ENCODE measurements at regions not wholly inside any gene's neighbourhood (a gene's known extent, or its start where the extent isn't known, plus 50 kb on each side); places are given as distances from the start of the nearest gene placed in this dataset.

DNA sequence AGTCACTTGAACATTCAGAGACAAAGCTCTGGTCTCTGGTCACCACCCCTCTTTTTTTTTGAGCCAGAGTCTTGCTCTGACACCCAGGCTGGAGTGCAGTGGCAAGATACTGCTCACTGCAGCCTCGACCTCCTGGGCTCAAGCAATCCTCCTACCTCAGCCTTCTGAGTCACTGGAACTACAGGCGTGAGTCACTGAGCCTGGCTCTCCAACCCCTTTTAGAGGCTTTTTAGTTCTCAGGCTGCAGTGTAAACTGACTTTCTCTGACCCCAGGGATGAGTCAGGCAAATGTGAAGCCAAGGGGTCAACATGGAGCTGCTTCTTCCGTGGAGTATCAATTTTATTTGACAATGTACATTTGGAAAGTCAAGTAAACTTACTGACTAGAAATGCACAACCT is 229.2 kb downstream of the PTTG2 start:
- no peak for DNase-seq (ENCODE audit: low read depth)

DNA sequence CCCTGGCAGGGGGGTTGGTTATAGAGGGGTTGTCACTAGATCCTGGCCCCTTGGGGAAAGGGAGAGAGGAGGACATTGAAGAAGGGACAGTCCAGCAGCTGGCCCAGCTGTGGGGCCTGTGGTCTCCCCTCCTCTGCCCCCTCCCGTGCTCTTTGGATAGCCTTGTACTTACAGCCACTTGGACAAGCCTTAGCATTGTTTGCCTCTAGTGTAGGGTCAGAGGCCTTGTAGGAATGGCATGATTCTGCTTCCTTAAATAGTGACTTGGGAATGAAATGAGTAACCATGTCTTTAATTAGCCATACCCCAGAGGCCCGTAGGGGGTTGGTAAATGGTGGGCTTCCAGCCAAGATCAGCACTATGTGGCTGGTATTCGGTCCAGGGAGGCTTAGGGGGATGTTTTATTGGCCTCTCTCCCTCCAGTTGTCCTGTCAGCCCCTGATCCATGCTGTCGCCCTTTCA is 230.6 kb downstream of the PTTG2 start:
- DNase-seq (ENCODE audit: low read depth), result no peak

DNA sequence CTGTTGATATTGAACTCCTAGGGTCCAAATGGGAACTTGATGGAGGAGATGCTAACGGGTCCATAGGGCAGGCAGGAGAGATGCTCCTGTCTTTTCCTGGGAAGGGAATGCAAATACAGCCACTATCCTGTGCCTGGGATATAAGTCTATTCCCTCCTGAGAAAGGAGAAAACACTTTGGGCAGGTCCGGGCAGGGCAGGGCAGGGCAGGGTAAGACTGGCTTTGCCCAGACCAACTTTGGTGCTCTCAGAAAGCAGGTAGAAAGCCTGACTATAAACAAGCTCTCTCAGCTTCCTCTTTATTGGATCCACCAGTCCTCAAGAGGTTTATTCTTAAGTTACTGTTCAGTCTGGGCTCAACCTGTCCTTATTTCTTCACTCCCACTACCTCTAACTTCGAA is 232.3 kb downstream of the PTTG2 start:
- DNase-seq (ENCODE audit: low read depth), result no peak

DNA sequence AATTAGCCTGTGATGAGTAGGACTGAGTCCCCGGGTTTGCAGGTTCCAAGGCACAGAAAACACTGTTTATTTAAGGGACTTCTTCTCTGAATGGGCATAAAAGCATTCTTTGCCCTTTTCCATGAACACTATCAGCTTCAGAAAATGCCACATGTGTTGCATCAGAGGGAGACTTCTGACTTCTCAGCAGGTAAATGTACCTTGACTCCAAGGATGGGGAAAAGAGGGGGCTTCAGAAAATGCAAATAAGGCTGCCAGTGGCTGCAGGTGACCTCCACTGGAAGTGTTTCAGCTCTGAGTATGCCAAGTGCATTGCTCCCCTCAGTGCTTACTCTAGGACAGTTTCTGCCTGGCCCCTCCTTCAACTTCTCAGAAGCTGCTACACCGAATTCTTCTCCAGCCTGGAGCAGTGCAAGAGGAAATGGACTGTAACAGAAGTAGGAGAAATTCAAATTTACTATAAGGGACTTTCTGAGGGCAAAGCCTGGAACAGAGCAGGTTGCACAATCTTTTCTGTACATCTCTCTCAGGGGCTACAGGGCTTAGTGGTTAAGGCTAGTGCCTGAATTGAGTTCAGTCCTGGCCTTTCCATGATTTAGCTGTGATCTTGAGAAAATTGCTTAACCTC is 233.2 kb downstream of the PTTG2 start:
- DNase-seq (ENCODE audit: low read depth), result no peak

DNA sequence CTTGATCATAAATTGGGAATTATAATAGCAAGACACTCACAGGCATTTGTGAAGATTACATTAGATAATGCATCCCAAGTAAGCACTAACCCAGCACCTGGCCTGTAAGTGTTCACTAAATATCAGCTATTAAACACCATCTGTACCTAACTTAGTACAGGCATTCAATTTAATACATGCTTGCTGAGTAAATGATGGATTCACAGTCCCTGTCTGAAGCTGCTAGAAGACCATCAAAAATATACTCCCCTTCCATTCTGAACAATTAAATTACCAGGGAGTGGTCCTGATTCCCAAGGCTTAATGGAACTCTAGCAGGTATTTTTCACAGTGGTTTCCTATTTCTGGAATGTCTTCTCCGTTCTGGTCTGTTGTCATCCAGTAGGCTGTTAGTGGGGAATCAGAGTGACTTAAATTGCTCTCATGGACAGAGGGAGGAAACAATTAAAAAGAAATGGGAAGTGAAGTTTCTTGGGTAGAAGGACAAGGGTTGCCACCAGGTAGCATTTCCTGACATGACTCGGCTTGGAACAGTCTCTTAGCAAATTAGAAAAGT is 233.9 kb downstream of the PTTG2 start:
- no peak for DNase-seq (ENCODE audit: low read depth)

DNA sequence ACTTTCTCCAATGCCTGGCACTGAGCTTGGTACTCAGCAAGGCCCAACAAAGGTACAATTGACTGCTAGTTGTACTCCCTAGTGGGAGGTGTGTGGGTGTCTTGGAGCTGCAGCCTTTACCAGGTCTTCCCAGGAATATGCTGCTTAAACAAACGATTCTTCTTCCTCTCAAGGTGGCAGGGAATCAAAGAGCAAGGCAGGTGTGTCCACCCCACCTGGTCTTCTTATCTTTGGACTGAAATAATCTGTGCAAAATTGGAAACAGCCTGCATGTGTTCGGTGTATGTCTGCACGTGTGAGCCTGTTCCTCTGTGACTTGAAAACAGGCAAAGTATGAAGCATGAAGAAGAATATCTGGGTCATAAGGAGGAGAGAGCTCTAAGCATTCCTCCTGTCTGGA is 235.3 kb downstream of the PTTG2 start:
- DNase-seq (ENCODE audit: low read depth), result no peak

DNA sequence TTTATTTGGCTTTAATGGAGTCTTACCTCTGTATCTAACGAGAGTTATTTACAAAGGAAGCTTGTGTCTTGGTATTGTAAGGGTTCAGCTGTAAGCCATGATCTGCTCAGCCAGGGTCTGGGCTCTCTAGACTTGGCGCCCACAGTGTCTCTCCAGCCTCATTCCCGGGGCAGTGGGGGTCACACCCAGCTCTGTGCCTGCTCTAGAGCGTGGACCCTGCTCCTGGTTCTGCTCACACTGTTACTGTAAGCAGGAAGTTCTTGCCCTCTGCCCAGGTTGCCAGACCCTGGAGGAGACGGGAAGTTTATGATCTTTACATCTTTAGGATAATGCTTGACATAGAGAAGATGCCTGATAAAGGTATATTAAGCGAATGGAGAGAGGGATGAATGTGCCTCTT is 235.7 kb downstream of the PTTG2 start:
- DNase-seq (ENCODE audit: low read depth), result no peak

DNA sequence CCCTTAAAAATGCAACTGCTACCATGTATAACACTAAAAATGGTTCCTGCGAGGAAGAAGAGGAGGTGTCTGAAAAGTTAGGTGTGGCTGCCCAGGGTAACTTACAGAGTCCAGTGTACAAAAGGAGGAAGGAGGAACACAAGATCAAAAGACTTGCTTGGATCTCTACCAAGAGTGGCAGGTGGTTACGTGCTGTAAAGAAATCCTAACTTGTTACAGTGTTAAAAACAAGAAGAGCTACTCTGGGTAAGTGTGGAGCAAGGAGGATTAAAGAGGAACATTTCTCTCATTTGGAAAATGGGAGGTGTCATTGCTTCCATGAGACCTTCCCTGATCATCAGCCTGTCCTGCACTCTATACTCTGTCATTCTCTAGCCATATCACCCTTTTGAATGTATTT is 242.0 kb downstream of the PTTG2 start:
- DNase-seq (ENCODE audit: low read depth), result no peak

DNA sequence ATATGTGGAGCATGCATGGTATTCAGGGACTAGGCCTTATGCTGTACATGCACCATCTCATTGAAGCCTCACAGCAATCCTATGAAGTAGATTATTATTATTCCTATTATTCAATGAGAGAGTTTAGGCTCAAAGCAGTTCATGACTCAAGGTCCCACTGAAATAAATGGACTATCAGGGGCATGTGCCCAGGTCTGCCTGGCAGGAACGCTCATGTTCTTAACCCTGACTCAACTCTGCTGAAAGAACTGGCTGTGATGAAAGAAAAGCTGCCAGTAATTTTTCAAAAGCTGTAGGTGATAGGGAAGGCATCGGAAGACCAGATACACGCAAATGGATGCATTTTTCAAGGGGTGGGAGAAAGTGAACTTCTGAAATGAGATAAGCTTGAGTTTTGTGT is 243.4 kb downstream of the PTTG2 start:
- no peak for DNase-seq (ENCODE audit: low read depth)

DNA sequence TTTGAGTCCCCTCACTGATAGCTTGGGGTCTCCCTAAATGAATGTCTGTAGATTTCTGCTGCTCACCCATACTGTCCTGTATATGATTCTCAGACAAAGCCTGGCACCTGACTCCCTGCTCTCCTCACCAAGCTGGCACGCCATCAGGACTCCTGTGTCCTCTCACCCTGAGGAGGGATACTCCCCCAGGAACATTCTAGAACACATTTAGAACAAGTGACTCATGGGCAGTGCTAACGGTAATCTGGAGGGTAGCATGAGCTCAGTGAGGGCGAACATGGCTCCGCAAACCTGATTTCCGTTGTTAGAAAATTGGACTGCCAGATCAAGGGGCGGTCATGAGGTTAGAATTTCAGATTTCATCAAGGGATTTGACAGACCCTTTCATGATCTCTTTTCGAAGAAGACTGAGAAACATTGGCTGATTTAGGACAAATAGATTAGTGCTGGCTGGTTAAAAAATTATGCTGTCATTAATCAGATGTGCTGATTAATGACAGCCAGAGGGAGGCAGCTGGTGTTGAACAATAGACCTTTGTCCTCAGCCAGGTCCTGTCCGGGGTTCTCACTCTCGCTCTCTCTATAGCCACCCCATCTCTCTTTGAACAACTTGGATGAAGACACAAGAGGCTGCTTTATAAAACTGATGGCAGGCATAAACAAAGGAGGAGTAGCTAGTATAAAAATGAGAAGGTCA is 244.3 kb downstream of the PTTG2 start:
- DNase-seq (ENCODE audit: low read depth), result no peak

DNA sequence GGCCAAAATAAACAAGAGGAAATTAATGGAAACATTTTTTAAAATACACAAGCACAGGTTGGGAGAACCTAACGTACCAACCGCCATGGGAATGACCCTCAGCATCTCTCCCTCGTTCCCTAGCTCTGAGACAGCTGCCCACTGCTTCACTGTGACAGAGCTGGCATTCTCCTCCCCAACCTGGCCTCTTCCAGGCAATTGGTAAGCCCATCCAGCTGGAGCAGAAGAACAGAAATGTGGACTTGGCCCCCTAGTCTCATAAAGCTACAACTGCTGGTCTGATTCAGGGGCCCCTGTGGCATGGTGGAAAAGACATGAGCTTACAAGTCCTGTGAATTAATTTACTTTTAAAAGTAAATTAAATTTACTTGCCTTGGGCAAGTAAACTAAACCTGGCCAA is 245.1 kb downstream of the PTTG2 start:
- DNase-seq (ENCODE audit: low read depth), result no peak

DNA sequence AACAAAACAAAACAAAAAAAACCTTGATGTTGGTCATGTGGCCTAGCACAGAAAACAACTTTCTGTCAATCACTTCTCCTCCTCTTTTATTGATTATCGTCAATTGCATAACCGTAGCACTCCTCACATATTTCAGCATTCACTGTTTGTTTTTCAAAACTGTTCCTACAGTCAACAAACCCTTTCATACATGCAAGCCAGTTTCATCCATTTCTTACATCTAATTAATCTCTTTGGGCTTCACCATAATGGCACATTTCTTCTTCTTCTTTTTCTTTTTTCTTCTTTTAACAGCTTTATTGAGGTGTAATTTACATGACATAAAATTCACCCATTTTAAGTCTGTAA is 246.9 kb downstream of the PTTG2 start:
- DNase-seq (ENCODE audit: low read depth), result no peak

DNA sequence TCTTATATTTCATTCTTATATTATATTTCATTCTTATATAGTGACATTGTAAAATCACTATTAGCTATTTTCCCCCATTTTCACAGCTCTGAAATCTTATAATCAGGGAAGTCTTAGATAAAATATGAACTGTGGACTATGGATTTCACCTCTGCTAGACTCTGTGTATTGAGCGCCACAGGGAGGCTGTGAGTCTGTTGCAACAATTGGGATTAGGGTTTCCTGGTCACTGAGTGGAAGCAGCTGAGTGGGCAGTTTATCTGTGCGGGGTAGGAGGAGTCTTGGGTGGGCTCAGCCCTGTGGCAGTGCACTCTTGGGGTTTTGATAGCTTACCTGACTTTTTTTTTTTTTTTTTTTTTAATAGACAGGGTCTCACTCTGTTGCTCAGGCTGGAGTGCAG is 249.5 kb downstream of the PTTG2 start:
- no peak for DNase-seq (ENCODE audit: low read depth)

DNA sequence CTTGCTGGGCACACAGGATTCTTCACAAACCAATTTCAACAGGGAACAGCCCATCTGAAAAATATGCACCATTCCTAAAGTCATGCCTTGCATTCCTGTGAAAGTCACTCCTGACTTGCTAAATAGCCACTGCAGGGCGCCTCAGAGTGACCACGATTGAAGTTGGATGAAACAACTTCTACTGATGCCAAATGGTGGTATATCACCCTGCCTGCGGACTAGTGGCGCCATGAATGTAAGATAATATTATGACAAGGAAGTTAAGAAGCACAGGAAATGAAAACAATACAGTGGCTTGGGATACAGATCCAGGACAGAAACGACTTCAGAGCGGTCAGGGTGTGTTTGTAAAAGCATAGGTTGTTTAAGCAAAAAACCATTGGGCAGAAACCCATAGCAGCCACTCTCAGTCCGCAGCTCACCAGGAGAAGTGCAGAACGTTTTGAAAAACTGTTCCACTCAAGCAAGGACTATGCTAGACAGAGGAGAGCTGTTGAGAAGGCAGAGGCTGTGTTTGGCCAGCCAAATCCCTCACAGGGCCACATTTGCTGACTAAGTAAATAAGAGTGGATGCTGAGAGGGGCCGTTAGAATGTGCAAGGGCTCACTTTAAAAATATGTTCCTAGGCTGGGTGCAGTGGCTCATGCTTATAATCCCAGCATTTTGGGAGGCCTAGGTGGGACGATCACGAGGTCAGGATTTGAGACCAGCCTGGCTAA is 250.4 kb downstream of the PTTG2 start:
- no peak for DNase-seq (ENCODE audit: low read depth)

DNA sequence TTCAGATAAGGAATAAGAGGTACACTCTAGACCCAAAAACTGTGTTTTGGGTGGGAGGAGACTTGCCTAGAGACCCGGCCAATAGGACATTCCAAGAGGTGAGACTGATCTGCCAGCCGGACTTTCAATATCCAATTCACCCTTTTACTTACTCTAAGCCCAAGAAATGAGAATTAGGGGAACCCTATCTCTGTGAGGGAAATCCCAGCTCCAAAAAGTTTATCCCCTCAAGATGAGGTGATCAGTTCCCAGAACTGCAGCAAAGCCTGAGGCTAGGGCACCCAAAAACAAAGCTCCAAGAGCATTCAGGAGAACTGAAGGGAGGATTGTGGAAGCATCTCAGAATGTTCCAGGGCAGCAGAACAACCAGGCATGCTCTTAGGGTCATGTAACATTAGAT is 251.7 kb downstream of the PTTG2 start:
- DNase-seq (ENCODE audit: low read depth), result no peak

DNA sequence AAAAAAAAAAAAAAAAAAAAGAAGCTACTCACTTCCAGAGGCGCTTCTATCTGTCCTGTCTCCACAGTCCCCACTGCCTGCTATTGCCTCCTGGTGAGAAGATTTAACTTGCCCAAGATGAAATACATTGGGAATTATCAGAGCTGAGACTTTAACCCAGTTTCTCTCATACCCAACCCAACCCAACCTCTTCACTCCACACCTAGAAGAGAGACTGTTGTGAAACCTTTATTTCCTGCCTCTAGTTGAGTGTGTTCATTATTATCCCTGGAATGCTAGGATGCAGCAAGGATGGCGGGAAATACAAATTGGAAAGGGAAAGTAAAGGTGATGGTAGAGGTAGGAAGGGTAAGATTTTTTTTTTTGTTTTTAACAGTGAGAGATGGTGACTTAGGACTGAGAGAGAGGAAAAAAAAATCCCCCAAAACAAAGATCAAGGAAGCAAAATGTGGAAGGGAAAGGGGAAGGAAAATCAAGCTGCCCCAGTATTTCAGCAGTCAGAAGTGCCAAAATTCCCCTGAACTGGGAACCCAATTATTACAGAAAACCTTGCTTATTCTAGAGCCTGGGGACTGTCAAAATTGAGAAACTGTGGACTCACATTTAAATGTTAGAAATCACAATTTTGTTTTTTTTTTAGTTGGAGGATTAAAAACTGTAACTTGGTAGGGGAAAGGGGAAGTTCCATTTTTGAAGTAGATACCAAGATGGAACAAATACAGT is 253.0 kb downstream of the PTTG2 start:
- DNase-seq (ENCODE audit: low read depth), result no peak

DNA sequence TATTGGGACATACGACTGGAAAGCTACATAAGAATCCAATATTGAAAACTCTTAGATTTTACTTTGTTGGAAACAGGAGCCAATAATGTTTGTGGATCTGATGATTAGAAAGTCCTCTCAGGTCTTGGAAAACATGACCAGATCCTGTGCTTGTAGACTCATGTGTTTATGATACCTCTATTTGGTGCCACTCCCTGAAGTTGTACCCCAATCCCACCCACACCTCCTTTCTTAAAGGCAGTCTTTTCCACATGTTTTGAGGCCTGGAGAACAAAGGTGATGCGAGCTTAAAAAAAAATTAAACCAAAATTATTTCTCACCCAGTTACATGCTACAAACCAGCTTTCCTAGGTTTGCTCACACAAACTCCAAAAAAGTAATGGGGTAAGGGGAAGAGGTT is 262.7 kb downstream of the PTTG2 start:
- DNase-seq (ENCODE audit: low read depth), result no peak

DNA sequence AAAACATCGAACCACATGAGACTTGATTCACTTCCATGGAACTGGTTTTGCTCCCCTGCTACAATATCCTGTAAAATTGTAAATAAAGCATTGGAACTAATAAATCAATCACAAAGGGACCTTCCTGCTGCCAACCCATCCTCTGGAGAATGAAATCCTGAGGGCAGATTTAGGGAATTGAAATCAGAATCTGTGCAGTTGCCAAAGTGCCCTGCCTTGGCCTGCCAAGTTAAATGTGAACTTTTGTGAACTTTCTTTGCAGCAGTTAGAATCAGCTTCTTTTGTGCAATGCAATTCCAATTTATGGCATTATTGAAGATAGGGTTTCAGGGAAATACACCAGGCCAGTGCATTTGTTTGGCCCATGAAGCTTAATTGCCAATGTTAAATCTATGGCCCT is 263.1 kb downstream of the PTTG2 start:
- DNase-seq (ENCODE audit: low read depth), result no peak

DNA sequence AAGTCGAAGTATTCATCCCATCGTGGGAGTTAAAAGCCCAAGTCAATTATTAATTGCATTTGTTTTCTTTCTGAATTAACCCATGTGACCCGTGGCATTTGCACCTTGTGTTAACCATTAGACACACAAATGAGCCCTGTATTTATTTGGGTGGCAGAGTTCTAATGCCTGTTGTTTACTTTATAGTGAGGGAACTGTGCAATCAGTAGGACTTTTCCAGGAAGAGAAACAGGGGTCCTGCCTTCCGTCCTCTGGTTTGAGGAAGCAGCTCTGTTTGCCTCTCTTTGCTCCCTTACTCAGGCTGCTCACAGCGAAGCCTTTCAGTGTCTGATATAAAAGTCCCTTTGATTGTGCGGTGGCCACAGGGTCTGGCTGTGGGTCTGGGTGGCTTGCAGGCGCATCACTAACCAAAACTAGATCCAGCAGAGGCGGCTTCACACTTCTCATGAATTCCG is 263.6 kb downstream of the PTTG2 start:
- DNase-seq (ENCODE audit: low read depth), result no peak

DNA sequence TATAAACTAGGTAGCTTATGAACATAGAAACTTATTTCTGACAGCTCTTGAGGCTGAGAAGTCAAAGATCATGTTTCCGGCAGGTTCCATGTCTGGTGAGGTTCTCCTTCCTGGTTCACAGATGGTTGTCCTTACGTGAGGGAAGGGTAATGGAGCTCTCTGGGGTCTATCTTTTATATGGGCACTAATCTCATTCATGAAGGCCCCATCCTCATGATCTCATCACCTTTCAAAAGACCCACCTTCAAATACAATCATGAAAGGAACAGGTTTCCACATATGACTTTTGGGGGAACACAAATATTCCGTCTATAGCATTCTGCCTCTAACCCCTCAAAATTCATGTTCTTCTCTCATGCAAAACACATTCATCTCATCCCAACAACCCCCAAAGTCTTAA is 264.7 kb downstream of the PTTG2 start:
- DNase-seq (ENCODE audit: low read depth), result no peak

DNA sequence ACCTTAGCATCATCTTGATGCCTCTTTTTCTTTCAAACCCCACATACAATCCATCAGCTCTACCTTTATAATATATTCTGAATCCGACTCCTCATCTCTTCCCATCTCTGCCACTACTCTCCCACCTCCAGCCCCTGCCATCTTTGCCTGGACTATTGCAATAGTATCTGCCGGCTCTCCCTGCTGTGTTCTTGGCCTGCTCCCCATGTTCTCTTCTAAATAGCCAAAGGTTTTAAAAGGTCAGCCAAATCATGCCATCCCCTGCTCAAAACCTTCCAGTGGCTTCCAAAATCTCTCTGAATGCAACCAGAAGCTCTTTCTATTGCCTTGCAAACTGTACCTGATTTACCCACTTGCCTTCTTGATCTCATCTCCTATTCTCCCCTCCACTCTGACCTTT is 266.0 kb downstream of the PTTG2 start:
- no peak for DNase-seq (ENCODE audit: low read depth)

DNA sequence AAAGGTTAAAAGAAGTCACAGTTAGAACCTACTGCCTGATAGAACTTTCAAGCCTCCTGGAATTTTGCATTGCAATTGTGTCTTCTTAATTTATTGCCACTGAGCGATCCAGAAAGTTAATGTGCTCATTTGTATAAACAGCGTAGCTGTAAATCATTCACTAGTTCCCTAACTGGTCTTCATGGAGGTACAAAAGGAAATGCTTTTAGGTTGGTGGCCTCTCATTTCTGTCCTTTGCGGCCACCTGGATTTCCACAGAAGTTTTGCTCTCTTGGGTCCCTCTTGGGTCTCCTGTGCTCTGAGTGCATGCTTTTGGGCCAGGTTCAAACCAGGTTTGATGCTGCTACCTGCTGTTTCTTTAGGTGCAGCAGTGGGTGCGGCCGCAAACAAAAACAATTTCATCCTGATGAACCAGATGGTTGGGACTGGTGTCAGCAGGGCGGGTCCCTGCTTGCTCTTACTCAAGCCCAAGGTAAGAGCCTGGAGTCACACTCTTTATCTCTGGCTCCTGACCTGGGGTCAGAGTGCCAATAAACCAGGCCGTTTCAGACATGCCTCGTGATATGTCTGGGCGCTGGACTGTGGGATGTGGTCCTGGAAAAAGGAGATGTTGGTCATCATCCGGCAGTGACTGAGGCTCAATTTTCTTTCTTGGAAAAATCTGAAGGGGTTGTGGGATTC is 270.1 kb downstream of the PTTG2 start:
- no peak for DNase-seq (ENCODE audit: low read depth)
